Lung (tissue), 11 donors: ENCODE measurements at regions not wholly inside any gene's neighbourhood (a gene's known extent, or its start where the extent isn't known, plus 50 kb on each side); places are given as distances from the start of the nearest gene placed in this dataset.
A peak's percentile ranks its signal among the peaks of the same experiment; 100 is the strongest.

ENCODE experiments used
- ATAC-seq: fragments of 200-7000 bp; cut with Tn5 transposase; one replicate; pipeline ENCODE4 v1.9.1; 2020; ENCODE audit warnings: moderate number of reproducible peaks; ENCODE audit not compliant: insufficient read depth, low FRiP score
- DNase-seq, 3 donors: peaks; one replicate each; pipeline ENCODE4 v3.0.0-alpha.2; 2013 to 2017
- H3K27ac ChIP-seq, 2 donors: one replicate each; pipeline ENCODE4 v1.5.1; 2013; ENCODE audit warnings: mild to moderate bottlenecking in 2 of 2, moderate library complexity in 2 of 2, control low read depth in 1 of 2, inconsistent platforms in 1 of 2, low read depth in 1 of 2, low read length in 1 of 2
- H3K27me3 ChIP-seq, 3 donors: one replicate each; pipeline ENCODE4 v1.5.1; 2013; ENCODE audit warnings: low read length in 2 of 3; ENCODE audit not compliant: control insufficient read depth in 3 of 3, insufficient read depth in 3 of 3
- H3K36me3 ChIP-seq, 4 donors: one replicate each; pipeline ENCODE4 v1.5.1; 2013; ENCODE audit warnings: low read length in 4 of 4, mild to moderate bottlenecking in 1 of 4, moderate library complexity in 1 of 4; ENCODE audit not compliant: control insufficient read depth in 4 of 4, insufficient read depth in 4 of 4
- H3K4me1 ChIP-seq, 5 donors: one replicate each; pipeline ENCODE4 v1.5.1; 2013; ENCODE audit warnings: low read length in 5 of 5, mild to moderate bottlenecking in 2 of 5, moderate library complexity in 1 of 5; ENCODE audit not compliant: control insufficient read depth in 5 of 5, insufficient read depth in 5 of 5
- H3K4me3 ChIP-seq: one replicate; pipeline ENCODE4 v1.5.1; 2013; ENCODE audit warnings: mild to moderate bottlenecking, control low read depth, moderate library complexity
- H3K9ac ChIP-seq, 2 donors: one replicate each; pipeline ENCODE4 v1.5.1; 2013; ENCODE audit warnings: low read length in 2 of 2, control low read depth in 1 of 2; ENCODE audit not compliant: insufficient read depth in 1 of 2
- H3K9me3 ChIP-seq, 4 donors: one replicate each; pipeline ENCODE4 v1.5.1; 2013; ENCODE audit warnings: low read length in 3 of 4, mild to moderate bottlenecking in 1 of 4, moderate library complexity in 1 of 4; ENCODE audit not compliant: control insufficient read depth in 4 of 4, insufficient read depth in 3 of 4
- WGBS, 2 donors: extraction: QIAGEN DNeasy Blood & Tissue Kit; methylation state at CpG; one replicate each; pipeline ENCODE4 v1.1.7; 2013; 5-methylcytosine and 5-hydroxymethylcytosine counted together
- TF ChIP-seq, protein P1 (sequence below): IDR thresholded peaks from 2 replicates; pipeline ENCODE4 v1.5.1; 2012; ENCODE audit warnings: mild to moderate bottlenecking; ENCODE audit errors: control extremely low read depth, extremely low read depth
- donor health status: control.
- donor health status: control.
- donor health status: Bipolar disorder and iron deficiency.
- donor health status: healthy.
- donor health status: DM: yes; HTN: yes; CAD: no.

DNA sequence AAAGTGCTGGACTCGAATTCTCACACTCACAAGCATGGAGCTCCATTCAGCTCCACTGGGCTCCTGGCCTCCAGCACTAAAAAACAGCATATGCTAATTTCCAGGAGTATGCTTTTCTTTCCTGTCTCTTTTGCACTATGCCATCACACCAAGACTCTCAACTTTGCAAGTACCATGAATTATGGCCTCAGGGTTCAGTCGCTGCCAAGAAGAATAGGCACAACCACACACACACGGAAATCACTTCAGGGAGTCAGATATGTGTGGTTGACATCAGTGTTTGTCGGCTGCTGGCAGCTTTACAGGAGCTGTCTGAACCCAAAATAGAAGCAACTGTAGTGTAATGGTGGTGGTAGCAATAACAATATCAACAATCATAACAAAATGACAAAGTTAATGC is 305.0 kb upstream of the SLCO3A1 start:
- TF ChIP-seq, protein P1, sequence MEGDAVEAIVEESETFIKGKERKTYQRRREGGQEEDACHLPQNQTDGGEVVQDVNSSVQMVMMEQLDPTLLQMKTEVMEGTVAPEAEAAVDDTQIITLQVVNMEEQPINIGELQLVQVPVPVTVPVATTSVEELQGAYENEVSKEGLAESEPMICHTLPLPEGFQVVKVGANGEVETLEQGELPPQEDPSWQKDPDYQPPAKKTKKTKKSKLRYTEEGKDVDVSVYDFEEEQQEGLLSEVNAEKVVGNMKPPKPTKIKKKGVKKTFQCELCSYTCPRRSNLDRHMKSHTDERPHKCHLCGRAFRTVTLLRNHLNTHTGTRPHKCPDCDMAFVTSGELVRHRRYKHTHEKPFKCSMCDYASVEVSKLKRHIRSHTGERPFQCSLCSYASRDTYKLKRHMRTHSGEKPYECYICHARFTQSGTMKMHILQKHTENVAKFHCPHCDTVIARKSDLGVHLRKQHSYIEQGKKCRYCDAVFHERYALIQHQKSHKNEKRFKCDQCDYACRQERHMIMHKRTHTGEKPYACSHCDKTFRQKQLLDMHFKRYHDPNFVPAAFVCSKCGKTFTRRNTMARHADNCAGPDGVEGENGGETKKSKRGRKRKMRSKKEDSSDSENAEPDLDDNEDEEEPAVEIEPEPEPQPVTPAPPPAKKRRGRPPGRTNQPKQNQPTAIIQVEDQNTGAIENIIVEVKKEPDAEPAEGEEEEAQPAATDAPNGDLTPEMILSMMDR = no peak
- H3K27me3 ChIP-seq = no peaks in the 10 kb centered on the region
- H3K9me3 ChIP-seq = peaks cover 0 to 2% (median 0%) of the 10 kb centered on the region in 4 donors
- H3K27ac ChIP-seq = no peak overlapping the region
- H3K36me3 ChIP-seq = no peaks in the 10 kb centered on the region
- no peak overlapping the region for H3K9ac ChIP-seq
- ATAC-seq (no peak), DNase-seq (peak; percentile 24 to 53 (median 30))
- 66 to 80% methylated on average over 4 of the region's 4 CpGs for WGBS, 2 donors
- H3K4me3 ChIP-seq = no peak overlapping the region
- H3K4me1 ChIP-seq = peaks cover 0 to 6% (median 1%) of the 10 kb centered on the region in 5 donors

DNA sequence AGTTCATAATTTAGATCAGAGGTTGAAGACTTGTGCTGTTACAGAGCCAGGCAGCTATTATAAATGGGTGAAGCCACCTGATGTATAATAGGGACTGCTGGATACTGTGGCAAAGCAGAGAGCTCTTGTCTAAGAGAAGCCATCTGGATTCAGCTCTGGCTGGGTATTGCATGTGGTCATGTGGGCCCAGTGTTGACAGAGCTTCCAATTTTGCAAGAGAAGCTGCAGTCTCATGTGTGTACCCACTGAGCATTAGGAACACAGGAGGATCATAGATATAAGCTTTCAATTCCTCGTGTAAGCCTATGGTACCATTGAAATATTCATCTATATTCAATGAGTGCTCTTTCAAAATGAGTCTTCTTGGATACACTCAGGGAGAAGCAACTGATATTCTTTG is 303.9 kb upstream of the SLCO3A1 start:
- TF ChIP-seq, protein P1 = no peak

DNA sequence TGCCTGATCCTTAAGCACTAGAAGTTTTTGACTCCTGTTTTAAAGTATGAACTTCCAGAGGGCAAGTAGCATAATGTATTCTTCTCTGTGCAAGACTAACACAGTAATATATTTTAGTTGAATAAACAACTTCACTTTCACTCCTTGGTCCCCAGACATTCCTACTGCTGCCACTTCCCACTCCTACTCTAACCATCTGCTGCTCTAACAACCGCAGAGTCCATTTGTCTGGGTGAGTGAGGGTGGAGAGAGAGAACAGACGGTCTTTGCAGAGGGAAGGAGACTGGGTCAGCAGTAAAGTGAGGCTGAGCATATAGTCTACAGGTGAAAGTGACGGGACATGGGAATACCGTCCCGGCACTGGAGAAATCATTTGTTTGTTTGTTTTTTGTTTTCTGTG is 301.0 kb upstream of the SLCO3A1 start:
- no peaks in the 10 kb centered on the region for H3K36me3 ChIP-seq
- no peak overlapping the region for H3K9ac ChIP-seq
- no peak for ATAC-seq
- TF ChIP-seq, protein P1 = no peak
- no peak overlapping the region for H3K27ac ChIP-seq
- H3K27me3 ChIP-seq = no peaks in the 10 kb centered on the region
- H3K4me3 ChIP-seq = no peak overlapping the region
- DNase-seq = no peak
- WGBS, 2 donors = 84 to 85% methylated on average over 5 of the region's 5 CpGs
- H3K4me1 ChIP-seq = peaks cover 0 to 6% (median 3%) of the 10 kb centered on the region in 5 donors
- H3K9me3 ChIP-seq = peaks cover 0 to 2% (median 0%) of the 10 kb centered on the region in 4 donors

More for the DNA sequence above, 303.9 kb upstream of the SLCO3A1 start:
- WGBS, 2 donors = 42 to 68% methylated on average over 1 of the region's 1 CpG
- Histone ChIP-seq H3K4me3 (no peak overlapping the region), H3K9me3 (peaks cover 0 to 2% (median 0%) of the 10 kb centered on the region in 4 donors), H3K27me3 (no peaks in the 10 kb centered on the region), H3K27ac (no peak overlapping the region), H3K9ac (no peak overlapping the region), H3K4me1 (peaks cover 0 to 6% (median 3%) of the 10 kb centered on the region in 5 donors), H3K36me3 (no peaks in the 10 kb centered on the region)
- no peak for ATAC-seq
- DNase-seq = no peak
